SW 1271 (cell line): ENCODE measurements at regions not wholly inside any gene's neighbourhood (a gene's known extent, or its start where the extent isn't known, plus 50 kb on each side); places are given as distances from the start of the nearest gene placed in this dataset.
"Not testable (repeated sequence)": the region's sequence is repeated elsewhere in the genome, so short reads cannot be mapped to it uniquely, and the experiment has no call there.

Experiments used
- DNase-seq, 2 experiments: peaks; one replicate each; lab custom pipeline; 2025; lab: John Stamatoyannopoulos, UW

DNA sequence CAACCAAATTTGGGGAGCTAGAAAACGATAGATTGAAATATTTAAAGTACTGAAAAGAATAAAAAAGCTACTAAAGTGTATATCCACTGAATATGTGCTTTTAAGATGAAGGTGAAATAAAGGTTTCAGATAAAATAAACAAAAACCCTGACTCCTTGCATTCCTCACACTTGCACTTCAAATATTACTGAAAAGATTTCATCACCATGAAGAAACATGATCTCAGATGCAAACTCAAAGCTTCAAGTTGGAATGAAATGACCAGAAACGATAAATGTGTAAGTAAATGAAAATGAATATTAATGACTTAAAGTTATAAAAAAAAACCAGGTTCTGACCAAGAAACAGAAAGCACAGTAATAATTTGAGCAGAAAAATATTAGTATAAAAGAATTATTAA, 1246.0 kb upstream of the ACVR2A start:
- DNase-seq = no peak

GRCh38 chr2:146597291-146597690, 1247.5 kb upstream of the ACVR2A start:
- no peak for DNase-seq

DNA sequence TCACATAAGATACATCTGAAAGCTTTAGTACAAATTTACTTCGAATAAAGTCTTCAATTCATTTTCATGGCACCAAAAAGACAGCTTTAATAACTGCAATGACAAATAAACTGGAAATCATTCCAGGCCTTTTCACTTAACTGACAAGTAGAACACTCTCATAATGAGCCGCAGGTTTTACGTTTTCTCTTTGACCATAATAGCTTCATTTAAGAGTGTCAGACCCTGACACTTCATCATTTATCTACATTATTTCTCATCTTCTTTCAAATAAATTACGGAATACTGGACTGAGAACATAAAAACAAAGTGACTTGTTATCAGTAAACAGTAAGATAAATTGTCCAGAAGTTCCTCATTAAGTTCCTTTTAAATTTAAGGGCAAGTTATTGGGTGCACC, 1252.9 kb upstream of the ACVR2A start:
- DNase-seq = no peak

DNA sequence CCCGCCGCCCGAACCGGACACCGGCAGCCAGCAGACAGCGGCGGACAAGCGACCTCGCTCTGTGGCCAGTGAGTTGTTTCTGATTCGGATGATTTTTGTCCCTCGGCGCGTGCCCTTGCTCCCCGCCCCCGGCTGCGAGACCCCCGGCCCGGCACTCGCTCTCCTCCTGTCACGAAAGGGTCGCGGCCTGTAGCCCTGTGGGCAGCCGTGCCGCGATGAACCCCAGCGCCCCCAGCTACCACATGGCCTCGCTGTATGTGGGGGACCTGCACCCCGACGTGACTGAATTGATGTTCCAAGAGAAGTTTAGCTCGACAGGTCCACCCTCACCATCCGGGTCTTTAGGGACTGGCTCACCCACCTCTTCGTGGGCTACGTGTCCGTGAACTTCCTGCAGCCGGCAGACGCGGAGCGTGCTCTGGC, 1257.5 kb upstream of the ACVR2A start:
- no peak for DNase-seq

DNA sequence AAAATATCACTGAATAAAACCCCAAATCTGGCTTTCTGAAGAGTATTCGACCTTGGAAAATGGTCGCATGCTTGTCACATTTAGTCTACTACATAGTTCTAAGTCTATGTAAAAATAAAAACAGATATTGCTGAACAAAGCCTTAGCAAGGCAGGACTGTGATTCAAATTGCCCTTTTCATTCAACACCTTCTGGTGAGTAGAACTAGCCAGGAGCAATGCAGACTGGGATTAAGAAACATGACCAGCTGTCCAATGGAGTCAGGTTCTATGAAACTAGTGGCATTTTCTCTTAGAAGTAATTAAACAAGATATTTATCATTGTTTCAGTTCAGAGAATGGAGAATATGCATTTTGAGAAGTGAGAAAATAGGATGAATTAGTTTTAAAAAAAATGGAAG, 1260.5 kb upstream of the ACVR2A start:
- DNase-seq = no peak

DNA sequence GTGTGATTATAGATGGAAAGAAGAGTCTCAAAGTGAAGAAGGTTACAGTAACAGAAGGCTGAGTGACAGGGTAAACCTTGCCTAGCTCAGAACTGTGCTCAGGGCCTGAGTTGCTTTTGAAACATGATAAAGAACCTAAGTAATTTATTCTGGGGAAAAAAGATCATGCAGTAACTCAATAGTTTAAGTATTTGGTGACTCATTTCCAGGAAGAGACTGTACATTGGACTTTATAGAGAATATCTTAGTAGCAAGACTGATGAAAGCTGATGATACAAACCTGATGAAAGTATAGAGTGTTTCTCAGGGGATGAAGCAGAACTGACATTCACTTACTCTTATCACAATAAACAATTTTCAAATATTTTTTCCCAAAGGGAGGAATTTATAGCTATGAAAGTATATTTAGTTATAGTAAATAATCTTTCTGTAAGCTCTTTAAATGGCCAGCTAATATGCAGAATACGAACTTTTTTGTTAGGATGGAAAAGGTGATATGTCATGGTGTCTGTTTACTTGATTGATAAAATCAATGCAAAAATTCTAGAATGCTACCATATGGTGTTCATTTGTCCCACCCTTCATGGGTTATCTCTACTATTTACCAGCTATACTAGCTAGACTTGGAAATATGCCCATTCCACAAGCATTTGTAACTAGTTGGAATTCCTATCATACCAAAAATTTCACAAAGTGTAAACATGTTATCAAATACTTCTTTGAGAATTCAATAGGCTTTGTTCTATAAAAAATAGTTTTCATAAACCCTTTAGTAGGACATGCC, 1265.5 kb upstream of the ACVR2A start:
- peak; percentile 10 to 72 for DNase-seq

DNA sequence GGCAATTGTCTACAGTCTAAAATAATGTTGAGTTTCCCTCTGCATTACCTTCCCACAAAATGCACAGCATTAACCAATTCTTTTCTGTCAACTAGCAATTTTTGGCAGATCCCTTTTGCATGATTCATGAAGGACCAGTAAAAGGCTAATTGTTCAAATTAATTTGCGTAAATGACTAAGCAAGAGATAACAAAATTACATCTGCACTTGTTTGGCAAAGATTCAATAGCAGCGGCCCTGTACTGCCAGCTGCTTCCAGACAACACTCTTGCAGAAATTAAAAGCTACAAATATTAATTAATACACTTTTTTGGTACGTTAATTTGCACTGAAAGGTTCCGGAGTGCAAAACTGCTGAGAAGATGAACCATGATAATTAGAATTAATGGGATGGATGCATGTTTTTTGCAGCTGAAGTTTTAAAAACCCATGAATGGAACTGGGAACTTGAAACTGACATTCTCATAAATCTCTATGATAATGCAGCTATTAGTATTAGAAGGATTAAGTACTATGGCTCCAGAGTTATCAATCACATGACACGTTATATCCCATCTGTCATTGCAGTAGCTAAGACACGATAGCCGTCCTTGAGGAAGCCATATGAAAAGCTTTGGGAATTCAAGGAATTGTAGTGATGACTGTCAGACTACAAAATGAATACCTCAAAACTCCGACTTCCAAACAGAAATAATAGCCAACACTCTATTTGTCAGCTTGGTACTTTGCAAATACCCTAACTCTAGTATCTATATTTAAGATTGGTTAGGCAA, 1268.3 kb upstream of the ACVR2A start:
- no peak for DNase-seq

DNA sequence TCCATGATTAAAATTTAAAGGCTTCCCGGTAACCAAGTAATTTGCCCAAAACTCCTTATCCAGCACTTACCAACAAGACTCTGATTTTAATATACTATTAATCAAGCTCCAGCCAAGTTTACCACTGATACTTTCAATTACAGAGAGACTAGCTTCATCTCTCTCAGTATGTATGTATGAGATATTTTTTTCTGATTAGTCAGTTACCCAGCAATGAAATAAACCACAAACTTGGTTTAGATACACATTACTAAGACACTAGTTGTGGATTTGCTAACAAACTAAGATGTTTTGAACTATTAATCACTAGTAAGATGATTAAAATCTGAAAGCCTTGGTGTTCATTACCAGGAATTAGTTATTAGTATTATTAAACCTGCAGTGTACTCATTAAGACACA, 1272.2 kb upstream of the ACVR2A start:
- DNase-seq = no peak

DNA sequence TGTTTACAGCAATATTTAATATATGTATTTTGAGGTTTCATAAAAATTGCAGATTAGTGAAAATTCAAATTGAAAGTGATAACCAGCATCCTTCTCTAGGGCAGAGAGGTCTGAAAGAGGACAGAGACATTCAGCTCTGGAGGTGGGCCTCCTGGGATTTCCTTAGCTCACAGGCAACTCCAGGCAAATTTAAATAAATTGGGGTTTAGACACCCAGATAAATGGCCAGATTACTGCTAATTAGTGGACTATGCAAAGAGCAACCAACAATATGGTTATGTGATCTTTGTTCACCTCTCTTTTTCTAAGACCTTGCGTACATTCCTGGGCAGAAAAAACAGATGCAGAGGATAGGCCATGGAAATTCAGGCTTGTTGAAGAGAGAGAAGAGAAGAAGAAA, 1282.8 kb upstream of the ACVR2A start:
- no peak for DNase-seq

GRCh38 chr2:146547236-146547635, 1297.6 kb upstream of the ACVR2A start:
- DNase-seq = no peak

GRCh38 chr2:146544701-146545100, 1300.1 kb upstream of the ACVR2A start:
- no peak for DNase-seq

DNA sequence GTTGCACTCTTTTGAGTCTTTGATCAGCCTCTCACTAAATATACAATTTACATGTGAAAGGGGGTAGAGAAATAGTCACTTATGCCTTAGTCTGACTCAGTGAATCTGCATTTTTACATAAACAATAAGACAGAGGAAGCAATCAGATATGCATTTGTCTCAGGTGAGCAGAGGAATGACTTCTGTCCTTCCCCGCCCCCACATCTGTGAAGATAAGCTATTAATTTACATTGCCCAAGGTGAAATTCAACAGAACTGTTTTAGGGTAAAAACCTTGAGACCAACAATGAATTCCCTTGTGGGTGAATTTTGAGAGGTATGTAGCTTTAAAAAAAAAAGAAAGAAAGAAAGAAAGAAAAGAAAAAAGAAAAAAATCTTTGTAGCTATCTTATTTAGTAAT, 1302.9 kb upstream of the ACVR2A start:
- no peak for DNase-seq

DNA sequence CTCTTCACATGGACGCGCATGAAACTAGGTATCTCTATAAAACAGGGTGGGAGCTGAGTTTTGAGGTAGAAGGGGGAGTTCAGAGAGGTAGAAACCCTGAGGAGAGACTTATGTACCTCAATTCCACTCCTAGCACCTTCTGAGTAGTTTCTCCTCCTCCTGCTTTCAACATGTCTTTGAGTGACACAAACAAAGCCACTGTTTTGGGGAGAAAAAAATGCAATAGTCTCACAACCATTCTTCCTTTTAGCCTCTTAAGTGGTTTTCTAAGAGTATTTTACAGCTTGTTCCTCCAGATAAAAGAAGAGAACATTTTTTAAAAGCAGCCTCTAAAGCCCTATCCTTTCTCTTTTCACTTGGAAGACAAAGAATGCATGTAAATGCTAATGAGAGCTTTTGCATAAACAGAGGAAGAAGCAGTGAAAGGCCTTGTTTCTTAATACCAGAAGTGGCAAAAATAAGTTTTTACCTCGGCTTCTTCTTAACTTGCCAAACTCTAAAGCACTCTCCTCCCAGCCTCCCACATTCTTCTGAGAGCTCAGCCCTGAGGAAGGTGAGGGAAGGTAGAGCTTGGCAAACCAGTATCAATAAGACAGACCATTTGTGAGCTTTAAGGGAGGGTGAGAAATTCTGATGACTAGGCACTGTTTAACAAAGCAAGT, 1304.4 kb upstream of the ACVR2A start:
- no peak for DNase-seq

DNA sequence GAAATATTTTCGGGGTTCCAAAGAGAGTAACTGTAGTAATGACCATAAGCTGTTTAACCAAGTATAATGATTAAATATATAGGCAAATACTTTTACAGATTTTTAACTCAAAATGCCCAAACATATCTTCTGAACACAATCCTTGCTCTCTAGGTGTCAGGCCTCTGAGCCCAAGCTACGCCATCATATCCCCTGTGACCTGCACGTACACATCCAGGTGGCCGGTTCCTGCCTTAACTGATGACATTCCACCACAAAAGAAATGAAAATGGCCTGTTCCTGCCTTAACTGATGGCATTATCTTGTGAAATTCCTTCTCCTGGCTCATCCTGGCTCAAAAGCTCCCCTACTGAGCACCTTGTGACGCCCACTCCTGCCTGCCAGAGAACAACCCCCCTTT, 1305.1 kb upstream of the ACVR2A start:
- DNase-seq = not testable (repeated sequence)

GRCh38 chr2:146537477-146537876, 1307.4 kb upstream of the ACVR2A start:
- no peak for DNase-seq

GRCh38 chr2:146532509-146533147, 1312.2 kb upstream of the ACVR2A start:
- no peak for DNase-seq

DNA sequence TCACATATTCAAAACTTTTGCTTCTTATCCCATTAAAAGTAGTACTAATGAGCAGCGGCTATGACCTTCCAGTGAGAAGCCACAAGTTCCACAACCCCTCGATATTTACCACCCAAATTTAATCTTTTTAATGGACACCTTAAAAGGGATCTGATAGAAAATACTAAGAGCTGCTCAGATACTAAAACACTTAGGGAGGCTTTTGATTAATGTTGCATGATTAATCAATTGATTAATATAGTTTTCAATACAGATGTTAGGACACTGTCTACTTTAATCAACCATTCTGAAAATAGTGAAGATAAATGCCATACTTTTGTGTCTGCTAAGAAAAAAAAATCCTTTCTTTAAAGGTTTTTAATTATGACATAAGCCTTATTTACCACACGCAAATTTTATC, 1312.8 kb upstream of the ACVR2A start:
- DNase-seq = no peak

DNA sequence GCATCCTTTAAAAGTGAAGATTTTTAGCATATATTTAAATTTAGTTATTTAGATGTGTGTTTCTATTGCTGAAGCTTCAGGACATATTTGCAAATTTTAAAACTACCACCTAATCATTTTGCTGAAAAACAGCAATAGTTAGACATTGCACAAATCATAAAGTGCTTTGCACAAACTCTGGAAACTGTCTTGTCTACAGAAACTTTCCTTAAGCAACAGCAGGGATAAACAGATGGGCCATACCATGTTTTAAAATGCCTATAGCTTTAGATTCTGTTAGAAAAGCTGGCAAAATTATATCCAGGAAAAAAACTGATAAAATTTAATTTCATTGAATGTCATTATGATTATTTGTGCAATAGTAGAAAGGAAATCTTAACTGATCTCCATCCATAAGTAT, 1313.9 kb upstream of the ACVR2A start:
- DNase-seq = no peak

DNA sequence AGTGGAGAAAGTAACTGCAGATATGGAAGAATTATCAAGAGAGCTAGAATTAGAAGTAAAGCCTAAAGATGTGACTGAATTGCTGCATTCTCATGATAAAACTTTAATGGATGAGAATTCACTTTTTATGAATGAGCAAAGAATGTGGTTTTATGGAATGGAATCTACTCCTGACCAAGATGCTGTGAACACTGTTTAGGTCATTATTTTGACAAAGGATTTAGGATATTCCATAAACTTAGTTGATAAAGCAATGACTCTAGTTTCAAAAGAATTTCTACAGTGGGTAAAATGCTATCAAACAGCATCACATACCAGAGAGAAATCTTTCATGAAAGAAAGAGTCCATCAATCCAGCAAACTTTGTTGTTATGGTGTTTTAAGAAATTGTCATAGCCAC, 1317.7 kb upstream of the ACVR2A start:
- no peak for DNase-seq

DNA sequence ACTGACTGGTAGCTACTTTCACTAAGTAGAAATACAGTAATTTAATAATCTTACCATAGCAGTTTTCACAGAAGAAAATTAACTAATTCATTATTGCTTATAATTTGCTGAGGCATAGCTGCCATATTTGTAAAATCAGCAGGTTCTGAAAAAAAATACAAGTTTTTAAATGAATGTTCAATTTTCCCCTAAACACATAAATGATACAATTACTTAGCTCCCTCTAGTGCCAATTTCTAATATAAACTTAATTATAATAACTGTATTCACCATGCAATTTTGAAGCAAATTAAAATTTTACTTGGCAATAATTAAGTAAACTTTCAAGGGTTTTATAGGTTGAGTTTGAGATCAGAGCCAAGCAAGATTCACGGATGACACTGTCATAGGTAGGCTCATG, 1321.6 kb upstream of the ACVR2A start:
- DNase-seq = peak in 1 of 2 experiments; percentile 20

DNA sequence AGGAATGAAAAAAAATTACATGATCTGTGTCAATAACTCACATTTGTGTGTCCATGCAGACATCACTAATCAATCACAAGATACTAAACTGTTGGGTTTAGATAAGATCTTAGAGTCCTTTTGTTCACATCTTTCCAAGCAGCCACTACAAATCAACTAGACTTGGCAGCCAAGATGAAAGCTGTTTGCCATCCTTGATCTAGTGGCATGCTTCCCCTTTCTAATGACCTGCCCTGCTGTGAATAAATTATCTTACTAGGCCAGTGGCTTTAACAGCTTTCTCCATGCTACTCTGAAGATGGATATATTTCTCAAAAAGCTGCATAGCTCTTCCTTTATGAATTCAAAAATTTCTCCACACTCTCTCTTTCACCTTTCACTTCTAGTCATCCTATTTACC, 1338.0 kb upstream of the ACVR2A start:
- DNase-seq = no peak

- DNase-seq = no peak
Measured at GRCh38 chr2:146503366-146503765, 1341.5 kb upstream of the ACVR2A start.

- no peak for DNase-seq
Measured at GRCh38 chr2:146496248-146496647, 1348.6 kb upstream of the ACVR2A start.
